ENCODE measurements at regions not wholly inside any gene's neighbourhood (a gene's known extent, or its start where the extent isn't known, plus 50 kb on each side); places are given as distances from the start of the nearest gene placed in this dataset.

- TF ChIP-seq CTCF (conservative IDR thresholded peaks at IDR 0.05; ENCODE audit: low read depth), result no peak
- no peak overlapping the region for H3K27ac ChIP-seq
- CTCF ChIA-PET, result interaction anchor here (0.5 to 0.7 kb wide), 3 partner anchors 17 to 955 kb away, joined by 3 to 8 read pairs (median 3); no protein-coding TSS in a partner anchor
- POLR2A ChIA-PET (ENCODE audit: low non-redundant PET), result no interaction called here
- no peak for DNase-seq (ENCODE audit: low spot score)
Observed at GRCh38 chr1:239067058-239067457, 319.3 kb upstream of the CHRM3 start.

- ChIA-PET CTCF (no interaction called here), POLR2A (ENCODE audit: low non-redundant PET) (no interaction called here)
- H3K27ac ChIP-seq, result no peak overlapping the region
- TF ChIP-seq CTCF (conservative IDR thresholded peaks at IDR 0.05; ENCODE audit: low read depth), result no peak
- no peak for DNase-seq (ENCODE audit: low spot score)
Observed at GRCh38 chr1:239061770-239062169, 324.6 kb upstream of the CHRM3 start.

- CTCF ChIA-PET, result interaction anchor here (0.6 kb wide), 1 partner anchor 857 kb away, joined by 3 read pairs; no protein-coding TSS in a partner anchor
- TF ChIP-seq CTCF (conservative IDR thresholded peaks at IDR 0.05; ENCODE audit: low read depth), result no peak
- no peak overlapping the region for H3K27ac ChIP-seq
- DNase-seq (ENCODE audit: low spot score), result no peak
- POLR2A ChIA-PET (ENCODE audit: low non-redundant PET), result no interaction called here
Observed at GRCh38 chr1:239058190-239058589, 328.2 kb upstream of the CHRM3 start.

GRCh38 chr1:239056940-239057339, 329.4 kb upstream of the CHRM3 start:
- no peak overlapping the region for H3K27ac ChIP-seq
- POLR2A ChIA-PET (ENCODE audit: low non-redundant PET), result no interaction called here
- no peak for TF ChIP-seq CTCF (conservative IDR thresholded peaks at IDR 0.05; ENCODE audit: low read depth)
- CTCF ChIA-PET, result interaction anchor here (0.7 kb wide), 1 partner anchor 948 kb away, joined by 3 read pairs; no protein-coding TSS in a partner anchor
- DNase-seq (ENCODE audit: low spot score), result no peak

- no peak for DNase-seq (ENCODE audit: low spot score)
- ChIA-PET POLR2A (ENCODE audit: low non-redundant PET) (no interaction called here), CTCF (no interaction called here)
- TF ChIP-seq CTCF (conservative IDR thresholded peaks at IDR 0.05; ENCODE audit: low read depth), result no peak
- H3K27ac ChIP-seq, result no peak overlapping the region
Observed at GRCh38 chr1:239053279-239053678, 333.1 kb upstream of the CHRM3 start.

- no peak for TF ChIP-seq CTCF (conservative IDR thresholded peaks at IDR 0.05; ENCODE audit: low read depth)
- H3K27ac ChIP-seq, result no peak overlapping the region
- POLR2A ChIA-PET (ENCODE audit: low non-redundant PET), result no interaction called here
- CTCF ChIA-PET, result no interaction called here
- DNase-seq (ENCODE audit: low spot score), result no peak
Observed at GRCh38 chr1:239049571-239049970, 336.8 kb upstream of the CHRM3 start.

- TF ChIP-seq CTCF (conservative IDR thresholded peaks at IDR 0.05; ENCODE audit: low read depth), result no peak
- ChIA-PET CTCF (interaction anchor here (0.6 to 0.7 kb wide), 2 partner anchors 28 to 71 kb away, joined by 3 to 4 read pairs; no protein-coding TSS in a partner anchor), POLR2A (ENCODE audit: low non-redundant PET) (no interaction called here)
- no peak overlapping the region for H3K27ac ChIP-seq
- no peak for DNase-seq (ENCODE audit: low spot score)
Observed at GRCh38 chr1:239044829-239045228, 341.5 kb upstream of the CHRM3 start.

Data from RWPE1 (cell line).